IMR-90 (cell line): ENCODE measurements at regions not wholly inside any gene's neighbourhood (a gene's known extent, or its start where the extent isn't known, plus 50 kb on each side); places are given as distances from the start of the nearest gene placed in this dataset.

Experiments
- ATAC-seq: fragments of 200-7000 bp; cut with Tn5 transposase; 2 replicates; pipeline ENCODE4 v1.9.1; 2020; ENCODE audit warnings: low read depth, mild to moderate bottlenecking, moderate library complexity
- BruUV-seq: library from RNA; stranded (reverse); fragments of 400-500 nt; replicated peaks from 2 replicates; lab custom pipeline; 2021; lab: Mats Ljungman, UMichigan
- CTCF ChIA-PET: fragments of 300-600 bp; formaldehyde crosslinking; extraction: SDS; loops from one replicate; lab custom pipeline; 2021; ENCODE audit warnings: antibody characterized with exemption; lab: Yijun Ruan, JAX
- POLR2A ChIA-PET: fragments of 300-600 bp; sonication (Branson Sonifier 250); formaldehyde crosslinking; loops from one replicate; lab custom pipeline; 2022; ENCODE audit warnings: antibody characterized with exemption; ENCODE audit not compliant: unreplicated experiment; lab: Charles Lee
- DNase-seq: peaks from one replicate; pipeline ENCODE4 v3.0.0; 2013
- H2AFZ ChIP-seq: replicated peaks from 2 replicates; pipeline ENCODE3; 2013; ENCODE audit warnings: low read length, mild to moderate bottlenecking; ENCODE audit not compliant: poor library complexity
- H2AK5ac ChIP-seq: 2 replicates; pipeline ENCODE4 v1.6.1; 2013; ENCODE audit warnings: low read depth, low read length, inconsistent platforms
- H2AK9ac ChIP-seq: replicated peaks from 2 replicates; pipeline ENCODE3; 2013; ENCODE audit warnings: mild to moderate bottlenecking, low read depth, low read length, moderate library complexity; ENCODE audit not compliant: poor library complexity
- H2BK120ac ChIP-seq: 2 replicates; pipeline ENCODE4 v1.6.1; 2013; ENCODE audit warnings: low read depth, low read length, inconsistent platforms
- H2BK15ac ChIP-seq: 3 replicates; pipeline ENCODE4 v1.6.1; 2013; ENCODE audit warnings: low read depth, low read length, inconsistent platforms
- H2BK20ac ChIP-seq: 2 replicates; pipeline ENCODE4 v1.6.1; 2013; ENCODE audit warnings: low read depth, mild to moderate bottlenecking, inconsistent platforms, low read length, moderate library complexity
- H2BK5ac ChIP-seq: 2 replicates; pipeline ENCODE4 v1.6.1; 2013; ENCODE audit warnings: mild to moderate bottlenecking, low read depth, low read length, inconsistent platforms; ENCODE audit not compliant: poor library complexity, severe bottlenecking
- H3K14ac ChIP-seq: replicated peaks from 2 replicates; pipeline ENCODE4 v1.6.1; 2013; ENCODE audit warnings: low read depth, low read length, inconsistent platforms
- H3K18ac ChIP-seq: 2 replicates; pipeline ENCODE4 v1.6.1; 2013; ENCODE audit warnings: low read depth, low read length, control low read depth
- H3K23ac ChIP-seq: 2 replicates; pipeline ENCODE4 v1.6.1; 2013; ENCODE audit warnings: low read depth, low read length, inconsistent platforms
- H3K27ac ChIP-seq: 2 replicates; pipeline ENCODE4 v1.5.1; 2013; ENCODE audit warnings: mild to moderate bottlenecking, control low read depth, low read length; ENCODE audit not compliant: insufficient read depth
- H3K27me3 ChIP-seq: 2 replicates; pipeline ENCODE4 v1.6.1; 2013; ENCODE audit warnings: low read length; ENCODE audit not compliant: control insufficient read depth, insufficient read depth
- H3K36me3 ChIP-seq: 2 replicates; pipeline ENCODE4 v1.6.1; 2013; ENCODE audit warnings: low read length, mixed read lengths; ENCODE audit not compliant: control insufficient read depth, insufficient read depth
- H3K4ac ChIP-seq: 2 replicates; pipeline ENCODE4 v1.6.1; 2013; ENCODE audit warnings: low read depth, low read length, inconsistent platforms
- H3K4me1 ChIP-seq: 2 replicates; pipeline ENCODE4 v1.6.1; 2013; ENCODE audit warnings: low read length, mixed read lengths; ENCODE audit not compliant: control insufficient read depth, insufficient read depth
- H3K4me2 ChIP-seq: 2 replicates; pipeline ENCODE4 v1.6.1; 2013; ENCODE audit warnings: low read depth, mild to moderate bottlenecking, control low read depth, low read length, moderate library complexity
- H3K4me3 ChIP-seq: 2 replicates; pipeline ENCODE4 v1.5.1; 2013; ENCODE audit warnings: low read depth, mild to moderate bottlenecking, control low read depth, low read length, moderate library complexity; ENCODE audit not compliant: insufficient read depth
- H3K56ac ChIP-seq: 2 replicates; pipeline ENCODE4 v1.6.1; 2013; ENCODE audit warnings: low read length, inconsistent platforms; ENCODE audit not compliant: insufficient read depth; ENCODE audit errors: extremely low read depth
- H3K79me1 ChIP-seq, 2 experiments: 2 replicates each; pipeline ENCODE4 v1.6.1; 2013; ENCODE audit warnings: low read length in 2 of 2, inconsistent platforms in 1 of 2, low read depth in 1 of 2
- H3K9ac ChIP-seq: 2 replicates; pipeline ENCODE4 v1.6.1; 2013; ENCODE audit warnings: low read depth, low read length, control low read depth
- H3K9me1 ChIP-seq: 2 replicates; pipeline ENCODE4 v1.6.1; 2013; ENCODE audit warnings: low read length, inconsistent platforms; ENCODE audit not compliant: insufficient read depth
- H3K9me3 ChIP-seq: 2 replicates; pipeline ENCODE4 v1.6.1; 2013; ENCODE audit warnings: low read length; ENCODE audit not compliant: control insufficient read depth, insufficient read depth
- H4K20me1 ChIP-seq: 2 replicates; pipeline ENCODE4 v1.6.1; 2013; ENCODE audit warnings: low read length, inconsistent platforms; ENCODE audit not compliant: insufficient read depth
- H4K5ac ChIP-seq: 2 replicates; pipeline ENCODE4 v1.6.1; 2013; ENCODE audit warnings: mild to moderate bottlenecking, low read depth, low read length, control low read depth
- H4K8ac ChIP-seq, 2 experiments: 2 replicates each; pipeline ENCODE4 v1.6.1; 2013; ENCODE audit warnings: low read depth in 2 of 2, low read length in 2 of 2, control low read depth in 1 of 2, inconsistent platforms in 1 of 2
- H4K91ac ChIP-seq: 2 replicates; pipeline ENCODE4 v1.6.1; 2013; ENCODE audit warnings: low read depth, low read length, inconsistent platforms; ENCODE audit not compliant: insufficient read depth
- BHLHE40 ChIP-seq: fragments of 150-350 bp; IDR thresholded peaks from 2 replicates; pipeline ENCODE4 v1.6.1; 2016; ENCODE audit warnings: mild to moderate bottlenecking, low read depth, low read length
- CEBPB ChIP-seq: IDR thresholded peaks from 2 replicates; pipeline ENCODE4 v1.6.1; 2012; ENCODE audit warnings: low read depth, low read length, improper control_type of control experiment
- CHD1 ChIP-seq: IDR thresholded peaks from 2 replicates; pipeline ENCODE4 v1.6.1; 2012; ENCODE audit warnings: low read depth, low read length, improper control_type of control experiment
- CTCF ChIP-seq: conservative IDR thresholded peaks from 2 replicates; pipeline ENCODE4 v1.5.1; 2012; ENCODE audit warnings: mild to moderate bottlenecking, low read depth, low read length, improper control_type of control experiment
- ELK1 ChIP-seq: fragments of 150-350 bp; IDR thresholded peaks from 2 replicates; pipeline ENCODE4 v1.6.1; 2016; ENCODE audit warnings: low read depth, mild to moderate bottlenecking, low read length, moderate library complexity, borderline replicate concordance
- FOS ChIP-seq: fragments of 150-350 bp; IDR thresholded peaks from 2 replicates; pipeline ENCODE4 v1.6.1; 2016; ENCODE audit warnings: low read depth, low read length
- MAZ ChIP-seq: IDR thresholded peaks from 2 replicates; pipeline ENCODE4 v1.6.1; 2012; ENCODE audit warnings: low read depth, mild to moderate bottlenecking, low read length, improper control_type of control experiment, moderate library complexity, borderline replicate concordance
- MXI1 ChIP-seq: IDR thresholded peaks from 2 replicates; pipeline ENCODE4 v1.6.1; 2012; ENCODE audit warnings: low read depth, mild to moderate bottlenecking, low read length, moderate library complexity, borderline replicate concordance
- POLR2A ChIP-seq: IDR thresholded peaks from 2 replicates; pipeline ENCODE4 v1.6.1; 2012; ENCODE audit warnings: mild to moderate bottlenecking, low read depth, low read length
- RAD21 ChIP-seq: IDR thresholded peaks from 2 replicates; pipeline ENCODE4 v1.6.1; 2012; ENCODE audit warnings: low read length, improper control_type of control experiment
- RCOR1 ChIP-seq: IDR thresholded peaks from 2 replicates; pipeline ENCODE4 v1.6.1; 2012; ENCODE audit warnings: mild to moderate bottlenecking, low read length, improper control_type of control experiment; ENCODE audit not compliant: insufficient replicate concordance
- RFX5 ChIP-seq: IDR thresholded peaks from 2 replicates; pipeline ENCODE4 v1.8.0; 2012; ENCODE audit warnings: low read depth, mild to moderate bottlenecking, low read length, moderate library complexity
- USF2 ChIP-seq: fragments of 150-350 bp; IDR thresholded peaks from 2 replicates; pipeline ENCODE4 v1.6.1; 2017; ENCODE audit warnings: mild to moderate bottlenecking, antibody characterized with exemption, low read length, low read depth
- WGBS, 2 experiments: methylation state at CpG; one replicate each; pipeline versions ENCODE4 v1.1.5 to v1.1.7; 2013; ENCODE audit warnings: missing lambda C conversion rate in 2 of 2; ENCODE audit not compliant: insufficient read length in 1 of 2; ENCODE audit errors: extremely low coverage in 2 of 2; 5-methylcytosine and 5-hydroxymethylcytosine counted together
- dilution Hi-C: fragments of 300-500 bp; cut with HindIII; formaldehyde crosslinking; loops from one replicate; pipeline ENCODE4 v1.14.3; 2018; ENCODE audit warnings: low sequenced_read_pairs; ENCODE audit not compliant: unreplicated experiment
- in situ Hi-C: fragments of 300-500 bp; cut with MboI; formaldehyde crosslinking; loops from 3 replicates; pipeline ENCODE4 v1.14.3; 2019; ENCODE audit warnings: low sequenced_read_pairs, inconsistent platforms, mixed read lengths
- intact Hi-C: fragments of 100-400 bp; cut with micrococcal nuclease; formaldehyde crosslinking; loops from 2 replicates; pipeline ENCODE4 v1.10.0; 2022

GRCh38 chr11:83392556-83392955, 106.4 kb upstream of the CCDC90B start:
- Histone ChIP-seq H2AK5ac (no peak overlapping the region), H3K27ac (no peak overlapping the region), H3K79me1 (no peaks in the 10 kb centered on the region), H3K9me3 (no peaks in the 10 kb centered on the region), H2BK20ac (no peak overlapping the region), H4K8ac (no peak overlapping the region), H3K18ac (no peak overlapping the region), H4K5ac (no peak overlapping the region), H3K56ac (no peak overlapping the region), H2BK120ac (no peak overlapping the region), H3K14ac (no peak overlapping the region), H3K9ac (no peak overlapping the region), H3K4me1 (no peaks in the 10 kb centered on the region), H3K27me3 (no peaks in the 10 kb centered on the region), H2AK9ac (no peak overlapping the region), H3K9me1 (no peaks in the 10 kb centered on the region), H2BK5ac (no peak overlapping the region), H3K4me3 (no peak overlapping the region), H3K4me2 (no peak overlapping the region), H3K36me3 (no peaks in the 10 kb centered on the region), H3K23ac (no peak overlapping the region), H2AFZ (no peak overlapping the region), H4K91ac (no peak overlapping the region), H4K20me1 (no peaks in the 10 kb centered on the region), H3K4ac (no peak overlapping the region), H2BK15ac (no peak overlapping the region)
- BruUV-seq, result no TSS peak
- ChIA-PET POLR2A (no interaction called here), CTCF (interaction anchor here (0.8 kb wide), 1 partner anchor 145 kb away, joined by 3 read pairs; no protein-coding TSS in a partner anchor)
- WGBS, 2 experiments, result no CpG with 5 or more reads among the region's 1 CpG
- intact Hi-C loops (no loop called here), in situ Hi-C loops (no loop called here), dilution Hi-C loops (no loop called here)
- TF ChIP-seq FOS (no peak), POLR2A (no peak), MXI1 (no peak), CTCF (no peak), BHLHE40 (no peak), RAD21 (no peak), RFX5 (no peak), RCOR1 (no peak), ELK1 (no peak), USF2 (no peak), CHD1 (no peak), CEBPB (no peak), MAZ (no peak)
- no peak for DNase-seq
- no peak for ATAC-seq
